Activated CD8-positive, alpha-beta T cell treated with anti-CD3 and anti-CD28 coated beads for 36 hours (primary cell): ENCODE measurements at regions not wholly inside any gene's neighbourhood (a gene's known extent, or its start where the extent isn't known, plus 50 kb on each side); places are given as distances from the start of the nearest gene placed in this dataset.

Source experiments
- ATAC-seq: fragments of 200-7000 bp; cut with Tn5 transposase; one replicate; pipeline ENCODE4 v1.10.0; 2021; ENCODE audit warnings: mild to moderate bottlenecking, moderate library complexity
- CTCF ChIA-PET: fragments of 350-600 bp; sonication (Branson Sonifier 250); formaldehyde crosslinking; loops from one replicate; lab custom pipeline; 2021; ENCODE audit warnings: antibody characterized with exemption; lab: Charles Lee
- POLR2A ChIA-PET: fragments of 350-600 bp; sonication (Branson Sonifier 250); formaldehyde crosslinking; loops from one replicate; lab custom pipeline; 2021; ENCODE audit warnings: antibody characterized with exemption; lab: Charles Lee
- DNase-seq: peaks from one replicate; pipeline ENCODE4 v3.0.0-alpha.2; 2020
- H3K27ac Mint-ChIP-seq: one replicate; pipeline ENCODE4 v1.8.0; 2021; ENCODE audit warnings: mild to moderate bottlenecking, mixed read lengths
- H3K27me3 Mint-ChIP-seq: one replicate; pipeline ENCODE4 v1.8.0; 2021; ENCODE audit warnings: mixed read lengths
- H3K36me3 Mint-ChIP-seq: one replicate; pipeline ENCODE4 v1.8.0; 2021; ENCODE audit warnings: low read depth, mixed read lengths
- H3K4me1 Mint-ChIP-seq: one replicate; pipeline ENCODE4 v1.8.0; 2021; ENCODE audit warnings: low read depth, mixed read lengths
- H3K4me3 Mint-ChIP-seq: one replicate; pipeline ENCODE4 v1.8.0; 2021; ENCODE audit warnings: mild to moderate bottlenecking, moderate library complexity, mixed read lengths
- H3K9me3 Mint-ChIP-seq: one replicate; pipeline ENCODE4 v1.8.0; 2021; ENCODE audit warnings: mixed read lengths
- intact Hi-C: fragments of 100-400 bp; cut with micrococcal nuclease; formaldehyde crosslinking; loops from one replicate; pipeline ENCODE4 v1.10.0; 2022
- TF ChIP-seq, protein P1 (sequence below): fragments of 200-600 bp; IDR thresholded peaks from one replicate; pipeline ENCODE4 v1.8.0; 2022; ENCODE audit warnings: antibody characterized with exemption, mild to moderate bottlenecking

DNA sequence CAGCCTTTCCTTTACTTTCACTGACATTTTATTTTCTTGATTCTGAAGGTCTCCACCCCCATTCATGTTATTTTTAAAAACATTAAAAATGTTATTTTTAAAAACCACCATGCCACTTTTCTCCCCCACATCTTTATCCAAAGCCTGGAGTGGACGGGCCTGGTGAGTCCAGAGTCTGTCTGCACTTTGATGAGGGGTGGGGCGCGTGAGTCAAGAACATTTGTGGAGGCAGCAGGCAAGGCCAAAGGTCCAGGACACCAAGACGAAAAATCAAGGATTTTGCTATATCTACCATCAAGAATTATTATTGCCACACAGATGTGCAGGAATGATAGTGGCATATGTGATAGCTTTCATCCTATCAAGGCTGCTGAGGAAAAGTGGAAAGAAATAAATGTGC lies 224.9 kb downstream of the FGF9 start:
- TF ChIP-seq, protein P1, sequence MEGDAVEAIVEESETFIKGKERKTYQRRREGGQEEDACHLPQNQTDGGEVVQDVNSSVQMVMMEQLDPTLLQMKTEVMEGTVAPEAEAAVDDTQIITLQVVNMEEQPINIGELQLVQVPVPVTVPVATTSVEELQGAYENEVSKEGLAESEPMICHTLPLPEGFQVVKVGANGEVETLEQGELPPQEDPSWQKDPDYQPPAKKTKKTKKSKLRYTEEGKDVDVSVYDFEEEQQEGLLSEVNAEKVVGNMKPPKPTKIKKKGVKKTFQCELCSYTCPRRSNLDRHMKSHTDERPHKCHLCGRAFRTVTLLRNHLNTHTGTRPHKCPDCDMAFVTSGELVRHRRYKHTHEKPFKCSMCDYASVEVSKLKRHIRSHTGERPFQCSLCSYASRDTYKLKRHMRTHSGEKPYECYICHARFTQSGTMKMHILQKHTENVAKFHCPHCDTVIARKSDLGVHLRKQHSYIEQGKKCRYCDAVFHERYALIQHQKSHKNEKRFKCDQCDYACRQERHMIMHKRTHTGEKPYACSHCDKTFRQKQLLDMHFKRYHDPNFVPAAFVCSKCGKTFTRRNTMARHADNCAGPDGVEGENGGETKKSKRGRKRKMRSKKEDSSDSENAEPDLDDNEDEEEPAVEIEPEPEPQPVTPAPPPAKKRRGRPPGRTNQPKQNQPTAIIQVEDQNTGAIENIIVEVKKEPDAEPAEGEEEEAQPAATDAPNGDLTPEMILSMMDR: no peak
- no peaks in the 10 kb centered on the region for H3K36me3 Mint-ChIP-seq
- no peaks in the 10 kb centered on the region for H3K27me3 Mint-ChIP-seq
- no peaks in the 10 kb centered on the region for H3K9me3 Mint-ChIP-seq
- intact Hi-C loops: no loop called here
- ChIA-PET POLR2A (no interaction called here), CTCF (interaction anchor here (1.0 kb wide), 1 partner anchor 258 kb away, joined by 4 read pairs; no protein-coding TSS in a partner anchor)
- H3K4me3 Mint-ChIP-seq: no peak overlapping the region
- H3K27ac Mint-ChIP-seq: no peak overlapping the region
- peaks cover 4% of the 10 kb centered on the region for H3K4me1 Mint-ChIP-seq
- no peak for DNase-seq
- ATAC-seq: no peak

DNA sequence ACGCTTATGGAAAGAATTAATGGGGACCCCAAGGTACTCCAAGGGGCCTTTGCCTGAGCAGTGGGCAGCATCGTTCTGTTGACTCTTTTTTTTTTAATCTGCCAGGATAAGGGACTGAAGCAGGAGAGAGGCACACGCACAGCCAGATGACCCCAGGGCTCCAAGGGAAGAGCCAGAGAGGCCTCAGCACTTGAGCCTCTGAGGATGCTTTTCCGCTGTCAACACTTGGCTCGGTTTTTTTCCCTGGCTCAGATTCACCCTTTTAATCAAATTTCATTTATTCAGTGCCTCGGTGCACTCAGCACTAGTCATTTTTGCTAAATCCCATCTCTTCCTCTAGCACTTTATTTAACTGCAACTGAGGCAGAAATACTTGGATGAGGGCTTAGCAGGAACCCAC lies 226.3 kb downstream of the FGF9 start:
- Mint-ChIP-seq H3K9me3 (no peaks in the 10 kb centered on the region), H3K4me3 (no peak overlapping the region), H3K27ac (no peak overlapping the region), H3K36me3 (no peaks in the 10 kb centered on the region), H3K4me1 (peaks cover 4% of the 10 kb centered on the region), H3K27me3 (no peaks in the 10 kb centered on the region)
- intact Hi-C loops: no loop called here
- TF ChIP-seq, protein P1: no peak
- ATAC-seq (no peak), DNase-seq (no peak)
- ChIA-PET POLR2A (no interaction called here), CTCF (no interaction called here)

DNA sequence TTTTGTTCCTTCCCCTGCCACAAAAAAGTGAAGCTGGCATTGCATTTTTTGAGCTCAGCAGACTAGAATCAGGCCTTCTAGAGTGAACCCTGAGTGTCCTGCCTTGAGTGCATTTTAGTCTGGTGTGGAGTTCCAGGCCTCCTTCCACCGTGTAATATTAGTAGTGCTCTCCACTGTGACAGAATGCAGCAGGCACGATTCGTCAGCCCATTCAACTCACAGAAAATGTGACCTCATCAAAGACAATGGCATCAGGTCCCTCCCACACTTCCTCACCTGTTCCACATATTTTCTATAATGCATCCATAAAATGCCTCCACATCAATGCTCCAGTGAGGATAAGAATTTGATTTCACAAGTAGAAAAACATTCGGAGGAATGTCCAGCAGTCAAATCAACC lies 227.6 kb downstream of the FGF9 start:
- TF ChIP-seq, protein P1: no peak
- DNase-seq (no peak), ATAC-seq (no peak)
- no peaks in the 10 kb centered on the region for H3K36me3 Mint-ChIP-seq
- H3K4me1 Mint-ChIP-seq: peaks cover 4% of the 10 kb centered on the region
- H3K27me3 Mint-ChIP-seq: no peaks in the 10 kb centered on the region
- H3K9me3 Mint-ChIP-seq: no peaks in the 10 kb centered on the region
- intact Hi-C loops: no loop called here
- CTCF ChIA-PET: no interaction called here
- POLR2A ChIA-PET: no interaction called here
- no peak overlapping the region for H3K27ac Mint-ChIP-seq
- H3K4me3 Mint-ChIP-seq: no peak overlapping the region

DNA sequence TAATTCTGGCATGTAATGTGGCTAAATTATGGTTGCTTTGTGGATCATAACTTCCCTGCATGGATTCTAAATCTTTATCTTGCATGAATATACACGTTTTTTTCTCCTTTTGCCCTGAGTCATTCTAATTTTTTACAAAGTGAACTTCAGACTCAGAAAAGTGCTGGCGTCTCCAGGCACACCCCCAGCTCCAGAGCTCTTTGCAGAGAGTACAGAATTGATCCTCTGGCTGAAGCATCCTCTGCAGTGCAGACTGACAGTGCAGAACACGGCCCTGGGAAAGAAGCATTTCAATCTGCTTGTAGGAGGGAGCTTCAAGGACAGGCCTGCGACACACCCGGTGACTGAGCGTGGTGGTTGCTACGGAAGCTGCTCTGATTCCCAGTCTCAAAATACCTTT lies 228.1 kb downstream of the FGF9 start:
- CTCF ChIA-PET: no interaction called here
- ATAC-seq (no peak), DNase-seq (no peak)
- POLR2A ChIA-PET: no interaction called here
- no peak overlapping the region for H3K27ac Mint-ChIP-seq
- intact Hi-C loops: no loop called here
- TF ChIP-seq, protein P1: no peak
- H3K4me1 Mint-ChIP-seq: peaks cover 4% of the 10 kb centered on the region
- H3K36me3 Mint-ChIP-seq: no peaks in the 10 kb centered on the region
- H3K27me3 Mint-ChIP-seq: no peaks in the 10 kb centered on the region
- H3K4me3 Mint-ChIP-seq: no peak overlapping the region
- H3K9me3 Mint-ChIP-seq: no peaks in the 10 kb centered on the region

DNA sequence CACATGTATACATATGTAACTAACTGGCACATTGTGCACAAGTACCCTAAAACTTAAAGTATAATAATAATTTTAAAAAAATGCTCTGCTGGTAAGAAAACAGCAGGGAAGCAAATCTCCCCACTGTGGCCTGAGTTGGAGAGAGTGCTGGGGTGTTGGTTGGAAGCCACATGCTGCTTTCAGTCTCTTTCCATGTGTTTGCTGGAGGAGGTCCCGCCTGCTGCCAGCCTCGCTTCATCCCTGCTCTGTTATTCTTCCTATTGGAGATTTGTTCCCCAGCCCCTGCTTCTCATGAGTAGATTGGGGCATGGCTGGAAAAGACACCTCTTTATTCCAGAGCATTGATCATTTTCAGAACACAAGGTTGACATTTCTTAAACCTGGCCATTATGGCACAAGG lies 230.5 kb downstream of the FGF9 start:
- H3K27ac Mint-ChIP-seq: no peak overlapping the region
- H3K36me3 Mint-ChIP-seq: no peaks in the 10 kb centered on the region
- ChIA-PET POLR2A (no interaction called here), CTCF (no interaction called here)
- DNase-seq: no peak
- H3K4me3 Mint-ChIP-seq: no peak overlapping the region
- TF ChIP-seq, protein P1: no peak
- no peaks in the 10 kb centered on the region for H3K4me1 Mint-ChIP-seq
- intact Hi-C loops: no loop called here
- no peaks in the 10 kb centered on the region for H3K9me3 Mint-ChIP-seq
- no peaks in the 10 kb centered on the region for H3K27me3 Mint-ChIP-seq
- ATAC-seq: no peak
